IMR-90 (cell line): ENCODE measurements at regions not wholly inside any gene's neighbourhood (a gene's known extent, or its start where the extent isn't known, plus 50 kb on each side); places are given as distances from the start of the nearest gene placed in this dataset.

Experiments
- ATAC-seq: fragments of 200-7000 bp; cut with Tn5 transposase; 2 replicates; pipeline ENCODE4 v1.9.1; 2020; ENCODE audit warnings: low read depth, mild to moderate bottlenecking, moderate library complexity
- BruUV-seq: library from RNA; stranded (reverse); fragments of 400-500 nt; replicated peaks from 2 replicates; lab custom pipeline; 2021; lab: Mats Ljungman, UMichigan
- CTCF ChIA-PET: fragments of 300-600 bp; formaldehyde crosslinking; extraction: SDS; loops from one replicate; lab custom pipeline; 2021; ENCODE audit warnings: antibody characterized with exemption; lab: Yijun Ruan, JAX
- POLR2A ChIA-PET: fragments of 300-600 bp; sonication (Branson Sonifier 250); formaldehyde crosslinking; loops from one replicate; lab custom pipeline; 2022; ENCODE audit warnings: antibody characterized with exemption; ENCODE audit not compliant: unreplicated experiment; lab: Charles Lee
- DNase-seq: peaks from one replicate; pipeline ENCODE4 v3.0.0; 2013
- H2AFZ ChIP-seq: replicated peaks from 2 replicates; pipeline ENCODE3; 2013; ENCODE audit warnings: low read length, mild to moderate bottlenecking; ENCODE audit not compliant: poor library complexity
- H2AK5ac ChIP-seq: 2 replicates; pipeline ENCODE4 v1.6.1; 2013; ENCODE audit warnings: low read depth, low read length, inconsistent platforms
- H2AK9ac ChIP-seq: replicated peaks from 2 replicates; pipeline ENCODE3; 2013; ENCODE audit warnings: mild to moderate bottlenecking, low read depth, low read length, moderate library complexity; ENCODE audit not compliant: poor library complexity
- H2BK120ac ChIP-seq: 2 replicates; pipeline ENCODE4 v1.6.1; 2013; ENCODE audit warnings: low read depth, low read length, inconsistent platforms
- H2BK15ac ChIP-seq: 3 replicates; pipeline ENCODE4 v1.6.1; 2013; ENCODE audit warnings: low read depth, low read length, inconsistent platforms
- H2BK20ac ChIP-seq: 2 replicates; pipeline ENCODE4 v1.6.1; 2013; ENCODE audit warnings: low read depth, mild to moderate bottlenecking, inconsistent platforms, low read length, moderate library complexity
- H2BK5ac ChIP-seq: 2 replicates; pipeline ENCODE4 v1.6.1; 2013; ENCODE audit warnings: mild to moderate bottlenecking, low read depth, low read length, inconsistent platforms; ENCODE audit not compliant: poor library complexity, severe bottlenecking
- H3K14ac ChIP-seq: replicated peaks from 2 replicates; pipeline ENCODE4 v1.6.1; 2013; ENCODE audit warnings: low read depth, low read length, inconsistent platforms
- H3K18ac ChIP-seq: 2 replicates; pipeline ENCODE4 v1.6.1; 2013; ENCODE audit warnings: low read depth, low read length, control low read depth
- H3K23ac ChIP-seq: 2 replicates; pipeline ENCODE4 v1.6.1; 2013; ENCODE audit warnings: low read depth, low read length, inconsistent platforms
- H3K27ac ChIP-seq: 2 replicates; pipeline ENCODE4 v1.5.1; 2013; ENCODE audit warnings: mild to moderate bottlenecking, control low read depth, low read length; ENCODE audit not compliant: insufficient read depth
- H3K27me3 ChIP-seq: 2 replicates; pipeline ENCODE4 v1.6.1; 2013; ENCODE audit warnings: low read length; ENCODE audit not compliant: control insufficient read depth, insufficient read depth
- H3K36me3 ChIP-seq: 2 replicates; pipeline ENCODE4 v1.6.1; 2013; ENCODE audit warnings: low read length, mixed read lengths; ENCODE audit not compliant: control insufficient read depth, insufficient read depth
- H3K4ac ChIP-seq: 2 replicates; pipeline ENCODE4 v1.6.1; 2013; ENCODE audit warnings: low read depth, low read length, inconsistent platforms
- H3K4me1 ChIP-seq: 2 replicates; pipeline ENCODE4 v1.6.1; 2013; ENCODE audit warnings: low read length, mixed read lengths; ENCODE audit not compliant: control insufficient read depth, insufficient read depth
- H3K4me2 ChIP-seq: 2 replicates; pipeline ENCODE4 v1.6.1; 2013; ENCODE audit warnings: low read depth, mild to moderate bottlenecking, control low read depth, low read length, moderate library complexity
- H3K4me3 ChIP-seq: 2 replicates; pipeline ENCODE4 v1.5.1; 2013; ENCODE audit warnings: low read depth, mild to moderate bottlenecking, control low read depth, low read length, moderate library complexity; ENCODE audit not compliant: insufficient read depth
- H3K56ac ChIP-seq: 2 replicates; pipeline ENCODE4 v1.6.1; 2013; ENCODE audit warnings: low read length, inconsistent platforms; ENCODE audit not compliant: insufficient read depth; ENCODE audit errors: extremely low read depth
- H3K79me1 ChIP-seq, 2 experiments: 2 replicates each; pipeline ENCODE4 v1.6.1; 2013; ENCODE audit warnings: low read length in 2 of 2, inconsistent platforms in 1 of 2, low read depth in 1 of 2
- H3K9ac ChIP-seq: 2 replicates; pipeline ENCODE4 v1.6.1; 2013; ENCODE audit warnings: low read depth, low read length, control low read depth
- H3K9me1 ChIP-seq: 2 replicates; pipeline ENCODE4 v1.6.1; 2013; ENCODE audit warnings: low read length, inconsistent platforms; ENCODE audit not compliant: insufficient read depth
- H3K9me3 ChIP-seq: 2 replicates; pipeline ENCODE4 v1.6.1; 2013; ENCODE audit warnings: low read length; ENCODE audit not compliant: control insufficient read depth, insufficient read depth
- H4K20me1 ChIP-seq: 2 replicates; pipeline ENCODE4 v1.6.1; 2013; ENCODE audit warnings: low read length, inconsistent platforms; ENCODE audit not compliant: insufficient read depth
- H4K5ac ChIP-seq: 2 replicates; pipeline ENCODE4 v1.6.1; 2013; ENCODE audit warnings: mild to moderate bottlenecking, low read depth, low read length, control low read depth
- H4K8ac ChIP-seq, 2 experiments: 2 replicates each; pipeline ENCODE4 v1.6.1; 2013; ENCODE audit warnings: low read depth in 2 of 2, low read length in 2 of 2, control low read depth in 1 of 2, inconsistent platforms in 1 of 2
- H4K91ac ChIP-seq: 2 replicates; pipeline ENCODE4 v1.6.1; 2013; ENCODE audit warnings: low read depth, low read length, inconsistent platforms; ENCODE audit not compliant: insufficient read depth
- BHLHE40 ChIP-seq: fragments of 150-350 bp; IDR thresholded peaks from 2 replicates; pipeline ENCODE4 v1.6.1; 2016; ENCODE audit warnings: mild to moderate bottlenecking, low read depth, low read length
- CEBPB ChIP-seq: IDR thresholded peaks from 2 replicates; pipeline ENCODE4 v1.6.1; 2012; ENCODE audit warnings: low read depth, low read length, improper control_type of control experiment
- ELK1 ChIP-seq: fragments of 150-350 bp; IDR thresholded peaks from 2 replicates; pipeline ENCODE4 v1.6.1; 2016; ENCODE audit warnings: low read depth, mild to moderate bottlenecking, low read length, moderate library complexity, borderline replicate concordance
- MAZ ChIP-seq: IDR thresholded peaks from 2 replicates; pipeline ENCODE4 v1.6.1; 2012; ENCODE audit warnings: low read depth, mild to moderate bottlenecking, low read length, improper control_type of control experiment, moderate library complexity, borderline replicate concordance
- MXI1 ChIP-seq: IDR thresholded peaks from 2 replicates; pipeline ENCODE4 v1.6.1; 2012; ENCODE audit warnings: low read depth, mild to moderate bottlenecking, low read length, moderate library complexity, borderline replicate concordance
- NFE2L2 ChIP-seq: fragments of 150-350 bp; IDR thresholded peaks from 2 replicates; pipeline ENCODE4 v1.6.1; 2016; ENCODE audit warnings: low read depth, mild to moderate bottlenecking, low read length
- POLR2A ChIP-seq: IDR thresholded peaks from 2 replicates; pipeline ENCODE4 v1.6.1; 2012; ENCODE audit warnings: mild to moderate bottlenecking, low read depth, low read length
- RAD21 ChIP-seq: IDR thresholded peaks from 2 replicates; pipeline ENCODE4 v1.6.1; 2012; ENCODE audit warnings: low read length, improper control_type of control experiment
- RCOR1 ChIP-seq: IDR thresholded peaks from 2 replicates; pipeline ENCODE4 v1.6.1; 2012; ENCODE audit warnings: mild to moderate bottlenecking, low read length, improper control_type of control experiment; ENCODE audit not compliant: insufficient replicate concordance
- WGBS, 2 experiments: methylation state at CpG; one replicate each; pipeline versions ENCODE4 v1.1.5 to v1.1.7; 2013; ENCODE audit warnings: missing lambda C conversion rate in 2 of 2; ENCODE audit not compliant: insufficient read length in 1 of 2; ENCODE audit errors: extremely low coverage in 2 of 2; 5-methylcytosine and 5-hydroxymethylcytosine counted together
- dilution Hi-C: fragments of 300-500 bp; cut with HindIII; formaldehyde crosslinking; loops from one replicate; pipeline ENCODE4 v1.14.3; 2018; ENCODE audit warnings: low sequenced_read_pairs; ENCODE audit not compliant: unreplicated experiment
- in situ Hi-C: fragments of 300-500 bp; cut with MboI; formaldehyde crosslinking; loops from 3 replicates; pipeline ENCODE4 v1.14.3; 2019; ENCODE audit warnings: low sequenced_read_pairs, inconsistent platforms, mixed read lengths
- intact Hi-C: fragments of 100-400 bp; cut with micrococcal nuclease; formaldehyde crosslinking; loops from 2 replicates; pipeline ENCODE4 v1.10.0; 2022

DNA sequence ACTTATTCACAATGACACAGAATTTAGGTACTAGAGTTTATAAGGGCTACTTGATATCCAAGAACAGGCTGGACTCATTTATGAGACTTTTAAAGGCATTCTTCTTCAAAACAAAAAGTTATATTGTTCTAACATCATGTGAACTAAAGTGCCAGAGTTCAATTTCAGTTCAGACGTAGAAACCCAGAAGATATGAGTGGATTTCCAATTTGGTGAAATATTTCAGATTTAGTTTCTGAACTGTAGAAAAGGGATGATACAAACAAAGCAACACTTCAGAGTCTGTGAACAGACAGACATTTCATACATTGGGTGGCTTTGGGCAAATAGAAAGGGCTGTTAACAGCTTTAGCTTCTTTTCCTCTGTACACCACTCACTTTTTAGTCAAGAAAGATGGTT is 384.0 kb downstream of the NR2F1-AS1 start:
- no peak for ATAC-seq
- intact Hi-C loops = no loop called here
- WGBS, 2 experiments = no CpG with 5 or more reads among the region's 1 CpG
- BruUV-seq = no TSS peak
- Histone ChIP-seq H3K56ac (no peak overlapping the region), H3K9ac (no peak overlapping the region), H2BK15ac (no peak overlapping the region), H4K20me1 (no peaks in the 10 kb centered on the region), H3K9me1 (no peaks in the 10 kb centered on the region; the same call in 1 of the 2 replicates), H3K23ac (no peak overlapping the region), H4K5ac (no peak overlapping the region), H3K4me3 (no peak overlapping the region), H3K14ac (no peak overlapping the region), H3K79me1 (no peaks in the 10 kb centered on the region), H3K9me3 (no peaks in the 10 kb centered on the region), H3K4me1 (peaks cover 5% of the 10 kb centered on the region), H4K91ac (no peak overlapping the region), H2BK20ac (no peak overlapping the region), H2BK5ac (no peak overlapping the region), H3K27me3 (no peaks in the 10 kb centered on the region), H4K8ac (no peak overlapping the region), H2BK120ac (no peak overlapping the region), H2AK5ac (no peak overlapping the region), H3K4ac (no peak overlapping the region), H3K4me2 (no peak overlapping the region), H3K36me3 (no peaks in the 10 kb centered on the region), H3K18ac (no peak overlapping the region), H3K27ac (no peak overlapping the region), H2AK9ac (no peak overlapping the region), H2AFZ (no peak overlapping the region)
- in situ Hi-C loops = no loop called here
- dilution Hi-C loops = no loop called here
- TF ChIP-seq POLR2A (no peak), ELK1 (no peak), MAZ (no peak), RCOR1 (no peak), BHLHE40 (no peak), NFE2L2 (no peak), RAD21 (no peak), CEBPB (no peak), MXI1 (no peak)
- ChIA-PET CTCF (no interaction called here), POLR2A (no interaction called here)
- DNase-seq = no peak
